Prostate gland (tissue), 2 donors: ENCODE measurements at regions not wholly inside any gene's neighbourhood (a gene's known extent, or its start where the extent isn't known, plus 50 kb on each side); places are given as distances from the start of the nearest gene placed in this dataset.

Experiments used
- POLR2AphosphoS5 ChIP-seq: sonication (generic); formaldehyde crosslinking; IDR thresholded peaks from one replicate; pipeline ENCODE4 v1.6.1; 2017; ENCODE audit warnings: antibody characterized with exemption
- TF ChIP-seq, protein P1 (sequence below), 4 experiments: fragments of 200-600 bp in 2 of 4; fragments of 450-650 bp in 2 of 4; sonication (generic) in 2 of 4; IDR thresholded peaks; 1 replicate in 3 of 4; 2 replicates in 1 of 4; pipeline ENCODE4 v1.5.1; 2016 to 2019; ENCODE audit warnings: antibody characterized with exemption in 4 of 4, mild to moderate bottlenecking in 2 of 4, moderate library complexity in 2 of 4

DNA sequence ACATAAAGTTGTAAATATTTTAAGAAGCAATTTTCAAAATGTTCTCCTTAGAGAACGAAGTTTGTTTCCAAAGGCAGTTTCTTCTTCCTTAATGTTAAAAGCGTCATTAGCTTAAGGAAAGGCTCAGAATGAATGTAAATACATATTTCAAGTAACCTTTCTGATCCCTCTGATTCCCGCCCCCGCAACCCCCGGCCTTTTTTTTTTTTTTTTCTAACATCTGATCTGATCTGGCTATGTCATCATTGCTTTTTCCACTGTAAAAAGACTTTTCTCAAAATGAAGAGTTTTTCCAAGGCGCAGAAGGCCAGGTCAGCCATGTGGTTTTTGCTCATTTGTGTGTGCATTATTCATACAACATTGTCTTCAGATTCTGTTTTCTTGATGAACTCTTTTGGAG is 57.1 kb upstream of the MEIS1 start:
- TF ChIP-seq, protein P1, sequence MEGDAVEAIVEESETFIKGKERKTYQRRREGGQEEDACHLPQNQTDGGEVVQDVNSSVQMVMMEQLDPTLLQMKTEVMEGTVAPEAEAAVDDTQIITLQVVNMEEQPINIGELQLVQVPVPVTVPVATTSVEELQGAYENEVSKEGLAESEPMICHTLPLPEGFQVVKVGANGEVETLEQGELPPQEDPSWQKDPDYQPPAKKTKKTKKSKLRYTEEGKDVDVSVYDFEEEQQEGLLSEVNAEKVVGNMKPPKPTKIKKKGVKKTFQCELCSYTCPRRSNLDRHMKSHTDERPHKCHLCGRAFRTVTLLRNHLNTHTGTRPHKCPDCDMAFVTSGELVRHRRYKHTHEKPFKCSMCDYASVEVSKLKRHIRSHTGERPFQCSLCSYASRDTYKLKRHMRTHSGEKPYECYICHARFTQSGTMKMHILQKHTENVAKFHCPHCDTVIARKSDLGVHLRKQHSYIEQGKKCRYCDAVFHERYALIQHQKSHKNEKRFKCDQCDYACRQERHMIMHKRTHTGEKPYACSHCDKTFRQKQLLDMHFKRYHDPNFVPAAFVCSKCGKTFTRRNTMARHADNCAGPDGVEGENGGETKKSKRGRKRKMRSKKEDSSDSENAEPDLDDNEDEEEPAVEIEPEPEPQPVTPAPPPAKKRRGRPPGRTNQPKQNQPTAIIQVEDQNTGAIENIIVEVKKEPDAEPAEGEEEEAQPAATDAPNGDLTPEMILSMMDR (IDR thresholded peaks at IDR 0.05): no peak
- TF ChIP-seq POLR2AphosphoS5: no peak
